Type B pancreatic cell (in vitro differentiated cells): ENCODE measurements at regions not wholly inside any gene's neighbourhood (a gene's known extent, or its start where the extent isn't known, plus 50 kb on each side); places are given as distances from the start of the nearest gene placed in this dataset.

Source experiments
- DNase-seq: peaks from one replicate; pipeline ENCODE4 v3.0.0; 2021; ENCODE audit warnings: mixed read lengths; ENCODE audit not compliant: unreplicated experiment; ENCODE audit errors: extremely low spot score
- H3K27ac Mint-ChIP-seq: 2 replicates; pipeline ENCODE4 v1.8.0; 2021; ENCODE audit warnings: mild to moderate bottlenecking, mixed read lengths
- H3K27me3 Mint-ChIP-seq: 2 replicates; pipeline ENCODE4 v1.8.0; 2021; ENCODE audit warnings: mixed read lengths
- H3K36me3 Mint-ChIP-seq: 2 replicates; pipeline ENCODE4 v1.8.0; 2021; ENCODE audit warnings: mixed read lengths
- H3K4me1 Mint-ChIP-seq: one replicate; pipeline ENCODE4 v1.8.0; 2021; ENCODE audit warnings: mixed read lengths; ENCODE audit not compliant: unreplicated experiment
- H3K4me3 Mint-ChIP-seq: 2 replicates; pipeline ENCODE4 v1.8.0; 2021; ENCODE audit warnings: mild to moderate bottlenecking, mixed read lengths
- H3K9me3 Mint-ChIP-seq: 2 replicates; pipeline ENCODE4 v1.8.0; 2021; ENCODE audit warnings: mixed read lengths
- TF ChIP-seq, protein P1 (sequence below): fragments of 200-600 bp; sonication (generic); conservative IDR thresholded peaks from 2 replicates; pipeline ENCODE4 v1.5.0; 2021; ENCODE audit warnings: antibody characterized with exemption, mild to moderate bottlenecking

DNA sequence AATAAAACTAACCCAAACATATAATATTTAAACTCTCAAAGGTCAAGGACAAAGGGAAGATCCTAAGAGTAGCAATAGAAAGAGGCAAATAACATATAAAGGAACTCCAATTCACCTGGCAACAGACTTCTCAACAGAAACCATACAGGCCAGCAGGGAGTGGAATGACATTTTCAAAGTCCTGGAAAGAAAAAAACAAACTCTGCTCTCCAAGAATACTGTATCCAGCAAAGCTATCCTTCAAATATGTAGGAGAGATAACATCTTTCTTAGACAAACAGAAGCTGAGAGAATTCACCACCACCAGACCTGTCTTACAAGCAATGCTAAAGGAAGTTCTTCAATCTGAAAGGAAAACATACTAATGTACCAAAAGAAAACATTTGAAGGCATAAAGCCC lies 51.5 kb upstream of the TMEM158 start:
- Mint-ChIP-seq H3K4me3 (no peak overlapping the region), H3K36me3 (no peaks in the 10 kb centered on the region), H3K27ac (no peak overlapping the region), H3K27me3 (peaks cover 9% of the 10 kb centered on the region), H3K9me3 (peaks cover 34% of the 10 kb centered on the region), H3K4me1 (no peaks in the 10 kb centered on the region)
- TF ChIP-seq, protein P1, sequence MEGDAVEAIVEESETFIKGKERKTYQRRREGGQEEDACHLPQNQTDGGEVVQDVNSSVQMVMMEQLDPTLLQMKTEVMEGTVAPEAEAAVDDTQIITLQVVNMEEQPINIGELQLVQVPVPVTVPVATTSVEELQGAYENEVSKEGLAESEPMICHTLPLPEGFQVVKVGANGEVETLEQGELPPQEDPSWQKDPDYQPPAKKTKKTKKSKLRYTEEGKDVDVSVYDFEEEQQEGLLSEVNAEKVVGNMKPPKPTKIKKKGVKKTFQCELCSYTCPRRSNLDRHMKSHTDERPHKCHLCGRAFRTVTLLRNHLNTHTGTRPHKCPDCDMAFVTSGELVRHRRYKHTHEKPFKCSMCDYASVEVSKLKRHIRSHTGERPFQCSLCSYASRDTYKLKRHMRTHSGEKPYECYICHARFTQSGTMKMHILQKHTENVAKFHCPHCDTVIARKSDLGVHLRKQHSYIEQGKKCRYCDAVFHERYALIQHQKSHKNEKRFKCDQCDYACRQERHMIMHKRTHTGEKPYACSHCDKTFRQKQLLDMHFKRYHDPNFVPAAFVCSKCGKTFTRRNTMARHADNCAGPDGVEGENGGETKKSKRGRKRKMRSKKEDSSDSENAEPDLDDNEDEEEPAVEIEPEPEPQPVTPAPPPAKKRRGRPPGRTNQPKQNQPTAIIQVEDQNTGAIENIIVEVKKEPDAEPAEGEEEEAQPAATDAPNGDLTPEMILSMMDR: no peak
- DNase-seq: no peak

DNA sequence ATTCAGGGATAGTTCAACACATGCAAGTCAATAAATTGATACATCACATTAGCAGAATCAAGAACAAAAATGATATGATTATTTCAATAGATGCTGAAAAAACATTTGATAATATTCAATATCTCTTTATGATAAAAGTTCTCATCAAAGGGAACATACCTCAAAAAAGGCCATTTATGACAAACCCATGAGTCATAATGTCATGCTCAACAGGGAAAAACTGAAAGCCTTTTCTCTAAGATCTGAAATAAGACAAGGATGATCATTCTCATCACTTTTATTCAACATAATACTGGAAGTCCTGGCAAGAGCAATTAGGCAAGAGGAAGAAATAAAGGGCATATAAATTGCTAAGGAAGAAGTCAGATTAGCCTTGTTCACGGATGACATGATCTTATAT lies 54.1 kb upstream of the TMEM158 start:
- Mint-ChIP-seq H3K4me3 (no peak overlapping the region), H3K27me3 (peaks cover 20% of the 10 kb centered on the region), H3K9me3 (peaks cover 34% of the 10 kb centered on the region), H3K4me1 (no peaks in the 10 kb centered on the region), H3K27ac (no peak overlapping the region), H3K36me3 (no peaks in the 10 kb centered on the region)
- TF ChIP-seq, protein P1: no peak
- DNase-seq: no peak

DNA sequence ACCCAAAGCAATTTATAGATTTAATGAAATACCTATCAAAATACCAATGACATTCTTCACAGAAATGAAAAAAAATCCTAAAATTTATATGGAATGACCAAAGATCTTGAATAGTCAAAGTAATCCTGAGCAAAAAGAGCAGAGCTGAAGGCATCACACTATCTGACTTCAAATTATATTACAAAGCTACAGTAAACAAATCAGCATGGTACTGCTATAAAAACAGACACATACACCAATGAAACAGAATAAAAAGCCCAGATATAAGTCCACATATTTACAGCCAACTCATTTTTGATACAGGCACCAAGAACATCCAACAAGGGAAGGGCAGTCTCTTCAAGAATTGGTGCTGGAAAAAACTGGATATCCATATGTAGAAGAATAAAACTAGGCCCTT lies 54.9 kb upstream of the TMEM158 start:
- TF ChIP-seq, protein P1: no peak
- Mint-ChIP-seq H3K27ac (no peak overlapping the region), H3K36me3 (no peaks in the 10 kb centered on the region), H3K27me3 (peaks cover 24% of the 10 kb centered on the region), H3K4me3 (no peak overlapping the region), H3K9me3 (peaks cover 34% of the 10 kb centered on the region), H3K4me1 (no peaks in the 10 kb centered on the region)
- DNase-seq: no peak

DNA sequence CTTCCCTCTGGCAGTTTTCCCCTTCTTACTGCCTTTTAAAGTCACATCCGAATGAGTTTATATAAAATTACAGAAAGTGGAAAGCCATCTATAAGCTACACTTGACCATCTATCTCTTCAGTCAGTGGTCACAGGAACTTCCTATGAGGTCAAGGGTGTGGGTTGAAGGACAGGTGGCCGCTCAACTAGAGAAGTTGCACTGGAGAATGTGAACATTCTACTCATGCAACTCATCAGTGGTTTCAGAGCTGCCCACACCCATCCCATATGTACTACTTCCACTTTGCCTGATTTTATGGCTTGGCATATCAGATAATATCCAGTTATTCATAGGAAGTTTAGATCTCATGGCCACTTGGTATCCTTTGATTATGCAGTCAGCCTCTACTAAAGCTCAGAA lies 57.4 kb upstream of the TMEM158 start:
- no peaks in the 10 kb centered on the region for H3K4me1 Mint-ChIP-seq
- H3K27ac Mint-ChIP-seq: no peak overlapping the region
- peaks cover 39% of the 10 kb centered on the region for H3K27me3 Mint-ChIP-seq
- no peak for DNase-seq
- H3K36me3 Mint-ChIP-seq: no peaks in the 10 kb centered on the region
- no peak overlapping the region for H3K4me3 Mint-ChIP-seq
- TF ChIP-seq, protein P1: no peak
- H3K9me3 Mint-ChIP-seq: peaks cover 25% of the 10 kb centered on the region

DNA sequence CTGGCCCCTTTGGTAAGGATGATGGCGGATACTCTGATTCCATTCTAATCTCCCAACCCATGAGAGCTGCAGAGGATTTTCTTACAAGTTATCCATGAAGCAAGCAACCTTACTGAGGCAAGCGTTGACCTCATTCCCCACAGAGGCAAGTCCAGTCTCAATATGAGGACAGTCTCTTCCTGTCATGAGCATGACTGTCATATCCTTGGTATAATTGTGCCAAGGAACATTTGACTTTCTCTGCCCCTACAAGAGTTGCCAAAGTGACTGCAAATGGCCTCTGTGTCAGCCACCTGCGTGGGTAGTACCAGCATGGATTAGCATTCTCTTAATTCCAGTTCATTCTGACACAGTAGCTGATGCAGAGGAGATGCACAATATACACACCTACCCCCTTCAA lies 71.2 kb upstream of the TMEM158 start:
- TF ChIP-seq, protein P1: no peak
- DNase-seq: no peak
- H3K4me1 Mint-ChIP-seq: no peaks in the 10 kb centered on the region
- no peak overlapping the region for H3K4me3 Mint-ChIP-seq
- peaks cover 31% of the 10 kb centered on the region for H3K27me3 Mint-ChIP-seq
- H3K27ac Mint-ChIP-seq: no peak overlapping the region
- H3K36me3 Mint-ChIP-seq: no peaks in the 10 kb centered on the region
- no peaks in the 10 kb centered on the region for H3K9me3 Mint-ChIP-seq

DNA sequence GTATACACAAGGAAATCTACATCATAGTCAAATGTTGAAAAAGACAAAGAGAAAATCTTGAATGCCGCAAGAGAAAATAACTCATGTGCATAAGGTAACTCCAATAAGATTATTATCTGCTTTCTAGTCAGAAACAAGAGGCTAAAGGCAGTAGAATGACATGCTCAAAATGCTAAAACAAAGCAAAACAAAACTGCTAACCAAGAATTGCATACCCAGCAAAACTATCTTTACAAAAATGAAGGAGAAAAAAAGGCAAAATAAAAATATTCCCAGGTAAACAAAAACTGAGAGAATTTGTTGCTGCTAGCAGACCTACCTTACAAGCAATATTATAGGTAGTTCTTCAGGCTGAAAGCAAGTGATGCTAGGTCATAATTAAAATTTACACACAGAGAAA lies 76.4 kb upstream of the TMEM158 start:
- TF ChIP-seq, protein P1: no peak
- DNase-seq: no peak
- Mint-ChIP-seq H3K27ac (no peak overlapping the region), H3K36me3 (no peaks in the 10 kb centered on the region), H3K4me3 (no peak overlapping the region), H3K27me3 (peaks cover 21% of the 10 kb centered on the region), H3K9me3 (no peaks in the 10 kb centered on the region), H3K4me1 (no peaks in the 10 kb centered on the region)
